ENCODE measurements at regions not wholly inside any gene's neighbourhood (a gene's known extent, or its start where the extent isn't known, plus 50 kb on each side); places are given as distances from the start of the nearest gene placed in this dataset.

DNA sequence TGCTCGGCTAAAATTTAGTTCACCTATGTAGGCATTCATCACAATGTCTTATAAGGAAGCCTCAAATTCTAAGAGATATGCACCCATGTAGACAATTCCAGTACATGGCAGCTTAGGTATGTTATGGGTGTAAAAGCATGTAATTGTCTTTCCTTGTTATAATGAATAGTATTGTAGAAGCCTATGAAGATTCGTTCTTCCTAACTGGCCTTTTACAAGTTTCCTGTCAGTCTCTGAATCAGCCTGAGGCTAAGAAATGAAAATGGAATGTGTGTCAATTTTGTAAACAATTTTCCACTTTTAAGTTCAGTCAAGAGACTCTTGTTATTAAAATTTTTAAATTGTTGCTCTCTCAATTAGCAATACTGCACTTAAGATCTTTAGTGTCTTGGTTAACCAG, 189.9 kb upstream of the GALNT5 start:
- H3K27me3 ChIP-seq (replicated peaks in 1 of 4; ENCODE audit: control extremely low read depth in 1 of 4, control insufficient read depth in 3 of 4, insufficient read depth in 4 of 4, low read length in 3 of 4) = no peaks in the 10 kb centered on the region
- 67% methylated on average over 1 of the region's 2 CpGs for WGBS (ENCODE audit: insufficient coverage)
- Mint-ChIP-seq H3K4me1 (no peaks in the 10 kb centered on the region), H3K4me3 (no peak overlapping the region), H3K27ac (no peak overlapping the region), H3K27me3 (no peaks in the 10 kb centered on the region), H3K9me3 (ENCODE audit: insufficient read depth) (no peaks in the 10 kb centered on the region)
- ATAC-seq (ENCODE audit: low read depth) = no peak
- no peaks in the 10 kb centered on the region for H4K20me1 ChIP-seq (ENCODE audit: control insufficient read depth, insufficient read depth, low read length, poor library complexity, severe bottlenecking)
- H3K27ac ChIP-seq (ENCODE audit: low read length in 2 of 2) = no peak overlapping the region
- no peak overlapping the region for H3K4me3 ChIP-seq (ENCODE audit: control extremely low read depth in 1 of 5, extremely low read depth in 1 of 5, insufficient read depth in 1 of 5, low read depth in 2 of 5, low read length in 4 of 5)
- no peak for DNase-seq
- CTCF ChIA-PET = no interaction called here
- no peak overlapping the region for H2AFZ ChIP-seq (ENCODE audit: insufficient read depth, low read depth, low read length, poor library complexity, severe bottlenecking)
- POLR2A ChIA-PET = no interaction called here
- H3K4me1 ChIP-seq (ENCODE audit: control insufficient read depth in 2 of 2, insufficient read depth in 2 of 2, low read length in 2 of 2) = no peaks in the 10 kb centered on the region
- H3K79me2 ChIP-seq (ENCODE audit: control insufficient read depth, insufficient read depth, low read length) = no peaks in the 10 kb centered on the region
- H3K9ac ChIP-seq (ENCODE audit: low read length) = no peak overlapping the region
- H3K9me3 ChIP-seq (ENCODE audit: control extremely low read depth in 1 of 3, control insufficient read depth in 2 of 3, insufficient read depth in 1 of 3, low read length in 2 of 3) = no peaks in the 10 kb centered on the region
- TF ChIP-seq, protein P1, sequence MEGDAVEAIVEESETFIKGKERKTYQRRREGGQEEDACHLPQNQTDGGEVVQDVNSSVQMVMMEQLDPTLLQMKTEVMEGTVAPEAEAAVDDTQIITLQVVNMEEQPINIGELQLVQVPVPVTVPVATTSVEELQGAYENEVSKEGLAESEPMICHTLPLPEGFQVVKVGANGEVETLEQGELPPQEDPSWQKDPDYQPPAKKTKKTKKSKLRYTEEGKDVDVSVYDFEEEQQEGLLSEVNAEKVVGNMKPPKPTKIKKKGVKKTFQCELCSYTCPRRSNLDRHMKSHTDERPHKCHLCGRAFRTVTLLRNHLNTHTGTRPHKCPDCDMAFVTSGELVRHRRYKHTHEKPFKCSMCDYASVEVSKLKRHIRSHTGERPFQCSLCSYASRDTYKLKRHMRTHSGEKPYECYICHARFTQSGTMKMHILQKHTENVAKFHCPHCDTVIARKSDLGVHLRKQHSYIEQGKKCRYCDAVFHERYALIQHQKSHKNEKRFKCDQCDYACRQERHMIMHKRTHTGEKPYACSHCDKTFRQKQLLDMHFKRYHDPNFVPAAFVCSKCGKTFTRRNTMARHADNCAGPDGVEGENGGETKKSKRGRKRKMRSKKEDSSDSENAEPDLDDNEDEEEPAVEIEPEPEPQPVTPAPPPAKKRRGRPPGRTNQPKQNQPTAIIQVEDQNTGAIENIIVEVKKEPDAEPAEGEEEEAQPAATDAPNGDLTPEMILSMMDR (IDR thresholded peaks at IDR 0.05) = no peak
- no peak for TF ChIP-seq EZH2 (IDR thresholded peaks at IDR 0.05; ENCODE audit: borderline replicate concordance, insufficient read depth, low read depth, low read length, poor library complexity, severe bottlenecking)
- intact Hi-C loops (cut with micrococcal nuclease) = no loop called here
- no peak overlapping the region for H3K4me2 ChIP-seq (replicated peaks; ENCODE audit: low read depth, low read length, poor library complexity, severe bottlenecking)
- no peaks in the 10 kb centered on the region for H3K36me3 ChIP-seq (replicated peaks in 1 of 2; ENCODE audit: control extremely low read depth in 1 of 2, control insufficient read depth in 1 of 2, extremely low read depth in 1 of 2, insufficient read depth in 2 of 2, low read length in 1 of 2)

DNA sequence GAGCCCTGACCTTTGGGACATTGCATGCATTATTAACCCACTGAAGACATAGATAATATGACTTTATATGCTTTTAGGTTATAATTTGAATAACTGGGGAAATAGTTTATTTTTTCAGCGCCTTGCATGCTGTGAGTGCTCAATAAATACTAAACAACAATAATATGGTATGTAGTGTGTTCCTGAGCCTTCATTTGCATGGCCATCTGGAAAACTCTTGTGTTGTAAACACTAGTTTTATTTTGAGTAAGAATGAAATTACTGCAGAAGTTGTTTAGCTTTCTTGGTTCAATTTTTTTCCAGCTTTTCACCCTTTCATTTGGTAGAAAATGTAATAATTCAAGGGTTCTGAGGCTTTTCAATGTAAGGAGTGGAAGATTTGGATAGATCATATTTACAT, 189.3 kb upstream of the GALNT5 start:
- Histone ChIP-seq H3K79me2 (ENCODE audit: control insufficient read depth, insufficient read depth, low read length) (no peaks in the 10 kb centered on the region), H3K9ac (ENCODE audit: low read length) (no peak overlapping the region), H3K27me3 (replicated peaks in 1 of 4; ENCODE audit: control extremely low read depth in 1 of 4, control insufficient read depth in 3 of 4, insufficient read depth in 4 of 4, low read length in 3 of 4) (no peaks in the 10 kb centered on the region), H2AFZ (ENCODE audit: insufficient read depth, low read depth, low read length, poor library complexity, severe bottlenecking) (no peak overlapping the region), H3K36me3 (replicated peaks in 1 of 2; ENCODE audit: control extremely low read depth in 1 of 2, control insufficient read depth in 1 of 2, extremely low read depth in 1 of 2, insufficient read depth in 2 of 2, low read length in 1 of 2) (no peaks in the 10 kb centered on the region), H3K4me3 (ENCODE audit: control extremely low read depth in 1 of 5, extremely low read depth in 1 of 5, insufficient read depth in 1 of 5, low read depth in 2 of 5, low read length in 4 of 5) (no peak overlapping the region), H3K4me1 (ENCODE audit: control insufficient read depth in 2 of 2, insufficient read depth in 2 of 2, low read length in 2 of 2) (no peaks in the 10 kb centered on the region), H3K4me2 (replicated peaks; ENCODE audit: low read depth, low read length, poor library complexity, severe bottlenecking) (no peak overlapping the region), H4K20me1 (ENCODE audit: control insufficient read depth, insufficient read depth, low read length, poor library complexity, severe bottlenecking) (no peaks in the 10 kb centered on the region), H3K27ac (ENCODE audit: low read length in 2 of 2) (no peak overlapping the region), H3K9me3 (ENCODE audit: control extremely low read depth in 1 of 3, control insufficient read depth in 2 of 3, insufficient read depth in 1 of 3, low read length in 2 of 3) (peaks cover 0 to 2% (median 0%) of the 10 kb centered on the region in 3 donors)
- intact Hi-C loops (cut with micrococcal nuclease) = no loop called here
- CTCF ChIA-PET = no interaction called here
- H3K4me3 Mint-ChIP-seq = no peak overlapping the region
- DNase-seq (no peak), ATAC-seq (ENCODE audit: low read depth) (no peak)
- no peak overlapping the region for H3K27ac Mint-ChIP-seq
- H3K4me1 Mint-ChIP-seq = no peaks in the 10 kb centered on the region
- POLR2A ChIA-PET = no interaction called here
- no peaks in the 10 kb centered on the region for H3K27me3 Mint-ChIP-seq
- no peaks in the 10 kb centered on the region for H3K9me3 Mint-ChIP-seq (ENCODE audit: insufficient read depth)
- TF ChIP-seq EZH2 (IDR thresholded peaks at IDR 0.05; ENCODE audit: borderline replicate concordance, insufficient read depth, low read depth, low read length, poor library complexity, severe bottlenecking) = no peak
- TF ChIP-seq, protein P1 (IDR thresholded peaks at IDR 0.05) = no peak
- no CpG with 5 or more reads among the region's 1 CpG for WGBS (ENCODE audit: insufficient coverage)

All from B cell (primary cell).